BJ (cell line): ENCODE measurements at regions not wholly inside any gene's neighbourhood (a gene's known extent, or its start where the extent isn't known, plus 50 kb on each side); places are given as distances from the start of the nearest gene placed in this dataset.

ENCODE experiments used
- CTCF ChIA-PET: fragments of 350-600 bp; formaldehyde crosslinking; extraction: SDS; loops from one replicate; lab custom pipeline; 2021; ENCODE audit warnings: antibody characterized with exemption, inconsistent platforms; lab: Yijun Ruan, JAX
- POLR2A ChIA-PET: fragments of 300-600 bp; sonication (Branson Sonifier 250); formaldehyde crosslinking; extraction: SDS; loops from one replicate; lab custom pipeline; 2021; ENCODE audit warnings: antibody characterized with exemption; lab: Charles Lee
- DNase-seq: peaks from one replicate; pipeline ENCODE4 v3.0.0-alpha.2; 2011; ENCODE audit warnings: low read depth
- H3K27me3 ChIP-seq: 2 replicates; pipeline ENCODE4 v1.6.0; 2011; ENCODE audit warnings: low read length; ENCODE audit not compliant: control insufficient read depth, insufficient read depth
- H3K36me3 ChIP-seq: 2 replicates; pipeline ENCODE4 v1.5.1; 2011; ENCODE audit warnings: low read length; ENCODE audit not compliant: control insufficient read depth, insufficient read depth
- H3K4me3 ChIP-seq: 2 replicates; pipeline ENCODE4 v1.5.1; 2011; ENCODE audit warnings: low read depth, mild to moderate bottlenecking, control low read depth, low read length
- TF ChIP-seq, protein P1 (sequence below): IDR thresholded peaks from 2 replicates; pipeline ENCODE4 v1.5.1; 2011; ENCODE audit warnings: low read depth, mild to moderate bottlenecking, control low read depth, inconsistent platforms, low read length, moderate library complexity; ENCODE audit not compliant: insufficient read depth

DNA sequence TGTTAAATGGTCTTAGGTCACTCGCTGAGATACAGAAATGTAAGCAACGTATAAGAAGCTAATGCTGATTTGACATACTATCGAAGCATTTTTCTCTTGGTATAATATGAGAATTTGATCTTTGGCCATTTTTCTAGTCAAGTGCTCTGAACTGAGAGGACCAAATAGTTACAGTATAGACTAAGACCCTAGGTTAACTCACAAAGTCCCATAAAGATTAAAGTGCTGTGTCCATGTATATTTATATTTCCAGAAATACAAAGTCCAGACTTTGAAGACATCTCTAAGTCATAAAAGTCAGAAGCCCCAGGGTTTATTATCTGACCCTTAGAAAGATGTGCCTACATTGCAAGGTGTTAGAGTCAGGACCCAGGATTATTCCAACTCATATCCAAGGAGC is 752.4 kb upstream of the COX7C start:
- ChIA-PET CTCF (no interaction called here), POLR2A (no interaction called here)
- TF ChIP-seq, protein P1, sequence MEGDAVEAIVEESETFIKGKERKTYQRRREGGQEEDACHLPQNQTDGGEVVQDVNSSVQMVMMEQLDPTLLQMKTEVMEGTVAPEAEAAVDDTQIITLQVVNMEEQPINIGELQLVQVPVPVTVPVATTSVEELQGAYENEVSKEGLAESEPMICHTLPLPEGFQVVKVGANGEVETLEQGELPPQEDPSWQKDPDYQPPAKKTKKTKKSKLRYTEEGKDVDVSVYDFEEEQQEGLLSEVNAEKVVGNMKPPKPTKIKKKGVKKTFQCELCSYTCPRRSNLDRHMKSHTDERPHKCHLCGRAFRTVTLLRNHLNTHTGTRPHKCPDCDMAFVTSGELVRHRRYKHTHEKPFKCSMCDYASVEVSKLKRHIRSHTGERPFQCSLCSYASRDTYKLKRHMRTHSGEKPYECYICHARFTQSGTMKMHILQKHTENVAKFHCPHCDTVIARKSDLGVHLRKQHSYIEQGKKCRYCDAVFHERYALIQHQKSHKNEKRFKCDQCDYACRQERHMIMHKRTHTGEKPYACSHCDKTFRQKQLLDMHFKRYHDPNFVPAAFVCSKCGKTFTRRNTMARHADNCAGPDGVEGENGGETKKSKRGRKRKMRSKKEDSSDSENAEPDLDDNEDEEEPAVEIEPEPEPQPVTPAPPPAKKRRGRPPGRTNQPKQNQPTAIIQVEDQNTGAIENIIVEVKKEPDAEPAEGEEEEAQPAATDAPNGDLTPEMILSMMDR, result no peak
- Histone ChIP-seq H3K4me3 (no peak overlapping the region), H3K36me3 (no peaks in the 10 kb centered on the region), H3K27me3 (no peaks in the 10 kb centered on the region)
- DNase-seq, result no peak

DNA sequence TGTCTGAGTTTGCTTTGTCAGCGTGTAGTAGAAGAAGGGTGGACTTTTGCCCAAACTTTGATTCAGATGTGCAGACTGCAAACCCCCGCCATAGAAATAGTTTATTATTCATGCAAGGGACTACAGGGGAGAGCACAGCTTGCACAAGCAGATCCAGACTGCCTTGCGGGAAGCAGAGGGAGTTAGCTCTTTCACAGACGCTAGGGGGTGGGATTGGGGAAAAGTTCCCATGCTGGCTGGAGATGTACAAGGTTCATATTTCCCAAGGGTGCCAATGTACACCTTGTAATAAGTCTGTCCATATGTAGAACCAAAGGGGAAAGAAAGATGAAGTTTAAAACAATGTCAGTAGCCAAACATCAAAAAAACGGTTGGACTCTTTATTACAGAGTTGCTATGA is 749.7 kb upstream of the COX7C start:
- no peaks in the 10 kb centered on the region for H3K36me3 ChIP-seq
- ChIA-PET CTCF (no interaction called here), POLR2A (no interaction called here)
- TF ChIP-seq, protein P1, result no peak
- H3K4me3 ChIP-seq, result no peak overlapping the region
- DNase-seq, result no peak
- no peaks in the 10 kb centered on the region for H3K27me3 ChIP-seq

DNA sequence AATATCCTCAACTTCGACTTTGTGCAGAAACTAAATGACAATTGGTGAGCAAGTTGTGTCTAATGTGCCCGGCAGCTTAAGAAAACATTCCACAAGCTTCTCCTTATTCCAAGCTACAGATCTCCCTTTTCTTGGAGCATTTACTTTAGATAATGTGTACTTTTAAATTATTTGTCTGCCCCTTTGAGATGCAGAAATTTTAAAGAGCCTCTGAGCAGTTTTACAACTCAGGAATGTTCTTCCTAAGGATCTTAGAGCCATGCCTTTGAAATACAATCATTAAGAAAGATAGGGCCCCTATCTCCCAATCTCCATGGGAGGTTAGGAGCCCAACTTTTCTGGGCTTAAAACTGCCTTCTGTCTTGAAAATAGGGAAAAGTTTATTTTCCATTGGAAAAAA is 723.7 kb upstream of the COX7C start:
- POLR2A ChIA-PET, result no interaction called here
- H3K27me3 ChIP-seq, result no peaks in the 10 kb centered on the region
- TF ChIP-seq, protein P1, result no peak
- H3K4me3 ChIP-seq, result no peak overlapping the region
- DNase-seq, result no peak
- CTCF ChIA-PET, result no interaction called here
- no peaks in the 10 kb centered on the region for H3K36me3 ChIP-seq

DNA sequence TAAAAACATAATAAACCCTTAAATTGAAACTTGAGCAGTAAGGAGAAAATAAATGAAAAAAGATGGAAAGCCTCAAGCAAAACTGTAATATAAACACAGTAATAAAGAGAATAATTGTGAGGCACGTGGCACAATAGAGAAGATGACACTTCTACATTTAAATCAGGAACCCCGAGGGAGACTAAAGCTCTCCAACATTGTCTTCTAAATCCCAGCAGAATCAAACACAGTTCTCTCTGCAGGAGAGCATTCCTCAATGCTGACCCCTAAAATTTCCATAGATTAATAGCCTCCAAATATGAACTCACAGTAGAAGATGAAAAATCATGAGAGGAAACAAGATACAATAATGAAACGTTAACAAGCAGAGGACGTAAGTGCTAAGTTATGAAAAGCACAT is 721.2 kb upstream of the COX7C start:
- H3K27me3 ChIP-seq, result no peaks in the 10 kb centered on the region
- TF ChIP-seq, protein P1, result no peak
- CTCF ChIA-PET, result no interaction called here
- no peak for DNase-seq
- POLR2A ChIA-PET, result no interaction called here
- no peak overlapping the region for H3K4me3 ChIP-seq
- no peaks in the 10 kb centered on the region for H3K36me3 ChIP-seq

DNA sequence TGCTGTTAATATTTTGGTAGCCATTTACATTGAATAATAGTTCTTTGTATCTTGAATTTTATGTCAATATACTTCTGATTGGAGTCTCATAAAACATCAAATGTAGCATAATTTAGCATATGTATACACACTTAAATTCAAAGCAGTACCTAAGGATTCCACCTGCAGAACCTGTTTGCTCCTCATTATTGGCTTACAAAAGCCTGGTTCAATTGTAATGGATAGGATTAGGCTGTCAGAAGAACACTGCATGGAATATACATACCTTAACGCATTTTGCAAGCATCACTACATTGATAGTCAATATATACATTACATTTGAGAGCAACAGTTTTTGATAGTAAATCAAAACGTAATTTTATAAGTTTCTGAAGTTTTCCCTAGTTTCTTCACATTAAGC is 711.3 kb upstream of the COX7C start:
- Histone ChIP-seq H3K4me3 (no peak overlapping the region), H3K36me3 (no peaks in the 10 kb centered on the region), H3K27me3 (no peaks in the 10 kb centered on the region)
- CTCF ChIA-PET, result no interaction called here
- TF ChIP-seq, protein P1, result no peak
- DNase-seq, result no peak
- POLR2A ChIA-PET, result no interaction called here
